Uterus (tissue), 3 donors: ENCODE measurements at regions not wholly inside any gene's neighbourhood (a gene's known extent, or its start where the extent isn't known, plus 50 kb on each side); places are given as distances from the start of the nearest gene placed in this dataset.

Source experiments
- DNase-seq, 2 donors: peaks; one replicate each; pipeline ENCODE4 v3.0.0-alpha.2; 2019 to 2020
- H3K27ac ChIP-seq, 2 donors: fragments of 200-600 bp; sonication (generic); 1 replicate in 1 of 2; 2 replicates in 1 of 2; pipeline ENCODE4 v1.5.1; 2016 to 2018
- H3K27me3 ChIP-seq, 2 donors: fragments of 200-600 bp; sonication (generic); one replicate each; pipeline ENCODE4 v1.5.1; 2018 to 2019; ENCODE audit warnings: control low read depth in 1 of 2
- H3K36me3 ChIP-seq, 2 donors: fragments of 200-600 bp; sonication (generic); one replicate each; pipeline ENCODE4 v1.5.1; 2019; ENCODE audit warnings: control low read depth in 1 of 2
- H3K4me1 ChIP-seq, 2 donors: fragments of 200-600 bp; sonication (generic); one replicate each; pipeline ENCODE4 v1.5.1; 2018 to 2019; ENCODE audit warnings: control low read depth in 1 of 2
- H3K4me3 ChIP-seq, 2 donors: fragments of 200-600 bp; sonication (generic); 1 replicate in 1 of 2; 2 replicates in 1 of 2; pipeline ENCODE4 v1.5.1; 2018 to 2019; ENCODE audit warnings: mild to moderate bottlenecking in 1 of 2
- H3K9me3 ChIP-seq, 2 donors: fragments of 200-600 bp; sonication (generic); one replicate each; pipeline ENCODE4 v1.5.1; 2019; ENCODE audit warnings: control low read depth in 1 of 2
- POLR2A ChIP-seq, 2 donors: fragments of 450-650 bp; IDR thresholded peaks; one replicate each; pipeline ENCODE4 v1.6.1; 2016; ENCODE audit warnings: antibody characterized with exemption in 2 of 2, mild to moderate bottlenecking in 1 of 2, moderate library complexity in 1 of 2
- intact Hi-C: fragments of 100-400 bp; cut with DNase I; formaldehyde crosslinking; loops from one replicate; pipeline ENCODE4 v1.15.1; 2023; ENCODE audit warnings: low total_unique reads
- TF ChIP-seq, protein P1 (sequence below), 4 experiments: fragments of 200-600 bp in 2 of 4; fragments of 450-650 bp in 2 of 4; sonication (generic) in 2 of 4; IDR thresholded peaks; one replicate each; pipeline ENCODE4 v1.5.1; 2016 to 2019; ENCODE audit warnings: antibody characterized with exemption in 4 of 4, mild to moderate bottlenecking in 2 of 4, moderate library complexity in 1 of 4
- donor health status: DM: yes; HTN: yes; CAD: no.

DNA sequence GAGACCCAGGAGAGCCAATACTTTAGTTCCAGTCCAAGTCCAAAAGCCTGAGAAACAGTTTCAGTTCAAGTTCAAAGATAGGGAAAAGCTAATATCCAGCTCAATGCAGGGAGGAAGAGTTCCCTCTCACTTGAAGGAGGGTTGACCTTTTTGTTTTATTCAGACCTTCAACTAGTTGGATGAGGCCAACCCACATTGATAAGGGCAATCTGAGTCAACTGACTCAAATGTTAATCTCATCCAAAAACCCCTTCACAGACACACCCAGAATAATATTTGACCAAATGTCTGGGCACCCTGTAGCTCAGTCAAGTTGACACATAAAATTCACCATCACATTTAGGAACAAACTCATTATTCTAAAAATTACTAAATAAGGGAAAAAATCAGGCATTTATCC lies 246.8 kb downstream of the METTL4 start:
- Histone ChIP-seq H3K27ac (no peak overlapping the region), H3K4me3 (no peak overlapping the region), H3K36me3 (no peaks in the 10 kb centered on the region), H3K4me1 (no peaks in the 10 kb centered on the region), H3K27me3 (no peaks in the 10 kb centered on the region), H3K9me3 (no peaks in the 10 kb centered on the region)
- intact Hi-C loops = no loop called here
- DNase-seq = no peak
- no peak for TF ChIP-seq POLR2A (IDR thresholded peaks at IDR 0.05)
- TF ChIP-seq, protein P1, sequence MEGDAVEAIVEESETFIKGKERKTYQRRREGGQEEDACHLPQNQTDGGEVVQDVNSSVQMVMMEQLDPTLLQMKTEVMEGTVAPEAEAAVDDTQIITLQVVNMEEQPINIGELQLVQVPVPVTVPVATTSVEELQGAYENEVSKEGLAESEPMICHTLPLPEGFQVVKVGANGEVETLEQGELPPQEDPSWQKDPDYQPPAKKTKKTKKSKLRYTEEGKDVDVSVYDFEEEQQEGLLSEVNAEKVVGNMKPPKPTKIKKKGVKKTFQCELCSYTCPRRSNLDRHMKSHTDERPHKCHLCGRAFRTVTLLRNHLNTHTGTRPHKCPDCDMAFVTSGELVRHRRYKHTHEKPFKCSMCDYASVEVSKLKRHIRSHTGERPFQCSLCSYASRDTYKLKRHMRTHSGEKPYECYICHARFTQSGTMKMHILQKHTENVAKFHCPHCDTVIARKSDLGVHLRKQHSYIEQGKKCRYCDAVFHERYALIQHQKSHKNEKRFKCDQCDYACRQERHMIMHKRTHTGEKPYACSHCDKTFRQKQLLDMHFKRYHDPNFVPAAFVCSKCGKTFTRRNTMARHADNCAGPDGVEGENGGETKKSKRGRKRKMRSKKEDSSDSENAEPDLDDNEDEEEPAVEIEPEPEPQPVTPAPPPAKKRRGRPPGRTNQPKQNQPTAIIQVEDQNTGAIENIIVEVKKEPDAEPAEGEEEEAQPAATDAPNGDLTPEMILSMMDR (IDR thresholded peaks at IDR 0.05) = no peak

DNA sequence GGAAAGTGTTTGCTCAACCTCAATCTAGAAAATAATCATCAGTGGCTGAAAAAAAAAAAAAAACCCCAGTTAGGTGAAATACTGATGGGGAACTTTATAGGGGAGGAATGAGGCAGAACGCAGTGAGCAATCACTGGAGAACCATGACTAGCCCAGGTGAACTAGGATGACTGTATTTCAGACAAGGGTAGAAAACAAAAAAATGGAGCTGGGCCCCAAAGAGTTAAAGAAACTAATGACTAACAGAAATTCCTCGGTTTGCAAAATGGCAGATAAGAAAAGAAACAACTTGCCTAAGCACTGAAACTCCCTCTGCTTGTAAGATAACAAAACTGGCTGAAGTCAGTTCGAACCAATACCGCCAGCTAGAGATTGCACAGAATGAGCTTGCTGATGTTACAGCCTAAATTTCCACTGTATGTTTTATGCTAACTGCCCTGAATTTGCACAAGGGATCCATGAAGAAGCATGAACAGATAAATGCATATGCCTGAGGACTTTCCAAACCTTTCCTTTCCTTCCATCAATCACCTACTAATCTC lies 245.9 kb downstream of the METTL4 start:
- intact Hi-C loops = no loop called here
- H3K4me1 ChIP-seq = no peaks in the 10 kb centered on the region
- no peaks in the 10 kb centered on the region for H3K27me3 ChIP-seq
- DNase-seq = no peak
- no peaks in the 10 kb centered on the region for H3K36me3 ChIP-seq
- H3K27ac ChIP-seq = no peak overlapping the region
- TF ChIP-seq POLR2A (IDR thresholded peaks at IDR 0.05) = no peak
- TF ChIP-seq, protein P1 (IDR thresholded peaks at IDR 0.05) = no peak
- no peak overlapping the region for H3K4me3 ChIP-seq
- no peaks in the 10 kb centered on the region for H3K9me3 ChIP-seq

DNA sequence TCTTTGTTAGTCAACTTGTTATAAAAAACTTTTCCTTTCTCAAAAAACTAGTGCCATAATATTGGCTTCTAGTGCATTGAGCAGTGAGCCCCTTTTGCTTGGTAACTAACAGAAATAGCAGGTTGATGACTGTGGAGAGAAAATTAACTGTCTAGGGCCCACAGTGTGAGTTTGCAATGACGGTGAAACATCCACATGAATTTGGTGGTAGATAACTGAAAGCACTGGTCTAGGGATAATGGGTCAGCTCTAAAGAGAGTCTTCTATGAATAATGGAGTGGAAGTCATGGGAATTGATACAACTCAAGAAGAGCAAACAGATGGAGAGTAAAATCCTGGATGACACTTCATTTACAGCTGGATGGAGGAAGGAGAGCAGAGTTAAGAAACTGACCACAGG lies 245.4 kb downstream of the METTL4 start:
- intact Hi-C loops = no loop called here
- Histone ChIP-seq H3K9me3 (no peaks in the 10 kb centered on the region), H3K4me1 (no peaks in the 10 kb centered on the region), H3K4me3 (no peak overlapping the region), H3K36me3 (no peaks in the 10 kb centered on the region), H3K27ac (no peak overlapping the region), H3K27me3 (no peaks in the 10 kb centered on the region)
- no peak for DNase-seq
- no peak for TF ChIP-seq POLR2A (IDR thresholded peaks at IDR 0.05)
- TF ChIP-seq, protein P1 (IDR thresholded peaks at IDR 0.05) = no peak

DNA sequence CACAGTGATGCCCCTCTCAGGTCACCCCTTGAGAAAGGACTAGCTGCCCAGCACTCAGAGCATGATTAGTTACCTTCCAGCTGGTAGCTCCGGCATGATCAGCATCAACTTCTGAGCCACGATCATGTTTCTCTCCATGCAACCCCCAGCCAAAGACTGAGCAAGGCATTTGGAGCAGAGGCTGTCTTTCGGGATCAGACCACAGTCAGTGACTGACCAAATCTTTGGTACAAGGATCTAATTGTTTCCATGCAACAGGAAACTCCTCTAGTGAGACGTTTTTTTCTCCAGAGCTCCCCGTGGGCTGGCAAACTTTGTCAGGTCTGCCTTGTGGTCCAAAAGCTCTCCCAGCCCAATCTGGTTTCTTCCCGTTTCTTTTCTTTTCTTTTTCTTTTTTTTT lies 244.3 kb downstream of the METTL4 start:
- intact Hi-C loops = no loop called here
- no peak for TF ChIP-seq POLR2A (IDR thresholded peaks at IDR 0.05)
- TF ChIP-seq, protein P1 (IDR thresholded peaks at IDR 0.05) = no peak
- DNase-seq = no peak

DNA sequence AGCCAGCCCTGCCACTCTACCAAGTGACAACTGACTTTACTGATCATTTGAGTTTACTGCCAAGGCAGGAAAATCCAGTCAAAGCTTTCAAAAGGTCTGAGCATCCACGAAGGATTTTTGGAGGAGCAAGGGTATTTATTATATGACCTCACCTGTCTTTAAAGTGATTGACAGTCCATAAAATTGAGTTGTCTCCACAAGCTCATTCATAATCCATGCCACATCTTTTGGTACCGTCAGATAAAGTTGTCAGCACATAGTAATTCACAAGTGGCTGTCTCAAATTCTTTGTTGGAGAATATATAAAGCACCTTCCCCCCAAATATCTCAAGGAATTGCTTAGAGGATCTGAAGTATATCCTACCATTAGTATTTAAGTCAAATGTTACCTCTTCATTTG lies 240.5 kb downstream of the METTL4 start:
- intact Hi-C loops = no loop called here
- no peak for DNase-seq
- TF ChIP-seq, protein P1 (IDR thresholded peaks at IDR 0.05) = no peak
- no peak for TF ChIP-seq POLR2A (IDR thresholded peaks at IDR 0.05)
- no peaks in the 10 kb centered on the region for H3K4me1 ChIP-seq
- H3K9me3 ChIP-seq = no peaks in the 10 kb centered on the region
- no peak overlapping the region for H3K27ac ChIP-seq
- H3K27me3 ChIP-seq = no peaks in the 10 kb centered on the region
- H3K36me3 ChIP-seq = no peaks in the 10 kb centered on the region
- no peak overlapping the region for H3K4me3 ChIP-seq

More for the DNA sequence above, 244.3 kb downstream of the METTL4 start:
- no peaks in the 10 kb centered on the region for H3K9me3 ChIP-seq
- H3K4me3 ChIP-seq = no peak overlapping the region
- no peak overlapping the region for H3K27ac ChIP-seq
- no peaks in the 10 kb centered on the region for H3K4me1 ChIP-seq
- no peaks in the 10 kb centered on the region for H3K36me3 ChIP-seq
- no peaks in the 10 kb centered on the region for H3K27me3 ChIP-seq
